GM12878 (cell line): ENCODE measurements at regions not wholly inside any gene's neighbourhood (a gene's known extent, or its start where the extent isn't known, plus 50 kb on each side); places are given as distances from the start of the nearest gene placed in this dataset.

Experiments used
- ATAC-seq: fragments of 200-7000 bp; cut with Tn5 transposase; 3 replicates; pipeline ENCODE4 v1.9.1; 2020; ENCODE audit warnings: mild to moderate bottlenecking, moderate library complexity
- BruUV-seq: library from RNA; stranded (reverse); fragments of 400-500 nt; replicated peaks from 2 replicates; lab custom pipeline; 2021; lab: Mats Ljungman, UMichigan
- CTCF ChIA-PET: fragments of 300-600 bp; sonication (Branson Sonifier 250); formaldehyde crosslinking; extraction: SDS; loops from one replicate; lab custom pipeline; 2021; ENCODE audit warnings: inconsistent platforms; lab: Yijun Ruan, JAX
- POLR2A ChIA-PET: fragments of 350-600 bp; formaldehyde crosslinking; extraction: SDS; loops from one replicate; lab custom pipeline; 2021; ENCODE audit warnings: inconsistent platforms; lab: Charles Lee
- RAD21 ChIA-PET: fragments of 300-600 bp; sonication (Branson Sonifier 250); formaldehyde crosslinking; loops from one replicate; lab custom pipeline; 2023; ENCODE audit warnings: antibody characterized with exemption; ENCODE audit not compliant: unreplicated experiment; lab: Charles Lee
- SMC1A ChIA-PET: fragments of 300-600 bp; sonication (Branson Sonifier 250); formaldehyde crosslinking; loops from one replicate; lab custom pipeline; 2023; ENCODE audit not compliant: unreplicated experiment, uncharacterized antibody; lab: Charles Lee
- DNase-seq: peaks from one replicate; pipeline ENCODE4 v3.0.0-alpha.2; 2011; ENCODE audit warnings: low read depth, low spot score
- FAIRE-seq: peaks from 3 replicates; lab custom pipeline; 2011; peaks lifted over from hg19 to GRCh38; lab: Jason Lieb, UNC
- H2AFZ ChIP-seq: 2 replicates; pipeline ENCODE4 v1.6.0; 2011; ENCODE audit warnings: low read depth, low read length, control low read depth; ENCODE audit not compliant: control insufficient read depth
- H3K27ac ChIP-seq: 2 replicates; pipeline ENCODE4 v1.5.1; 2011; ENCODE audit warnings: control low read depth; ENCODE audit not compliant: control insufficient read depth, insufficient read depth
- H3K27me3 ChIP-seq, 2 experiments: replicated peaks in 1 of 2; 2 replicates each; pipeline versions ENCODE4 v1.6.0 to v1.6.1; 2011; ENCODE audit warnings: low read length in 1 of 2; ENCODE audit not compliant: control insufficient read depth in 2 of 2, insufficient read depth in 2 of 2
- H3K36me3 ChIP-seq, 2 experiments: 2 replicates each; pipeline ENCODE4 v1.5.1; 2011; ENCODE audit warnings: low read length in 1 of 2; ENCODE audit not compliant: control insufficient read depth in 2 of 2, insufficient read depth in 2 of 2
- H3K4me1 ChIP-seq: 2 replicates; pipeline ENCODE4 v1.6.1; 2011; ENCODE audit warnings: mild to moderate bottlenecking, low read length, moderate library complexity, mixed read lengths; ENCODE audit not compliant: control insufficient read depth, insufficient read depth
- H3K4me2 ChIP-seq: 2 replicates; pipeline ENCODE4 v1.6.0; 2011; ENCODE audit warnings: control low read depth; ENCODE audit not compliant: control insufficient read depth, insufficient read depth
- H3K4me3 ChIP-seq: fragments of 200-600 bp; sonication (generic); 2 replicates; pipeline ENCODE4 v1.5.1; 2016
- H3K79me2 ChIP-seq: 2 replicates; pipeline ENCODE4 v1.6.0; 2011; ENCODE audit warnings: low read length; ENCODE audit not compliant: control insufficient read depth, insufficient read depth
- H3K9ac ChIP-seq: 2 replicates; pipeline ENCODE4 v1.8.0; 2011; ENCODE audit warnings: low read length, control low read depth, mixed read lengths; ENCODE audit not compliant: control insufficient read depth, insufficient read depth
- H3K9me3 ChIP-seq: replicated peaks from 3 replicates; pipeline ENCODE4 v1.5.1; 2011; ENCODE audit warnings: mild to moderate bottlenecking, low read length; ENCODE audit not compliant: control insufficient read depth, insufficient read depth
- H4K20me1 ChIP-seq: 2 replicates; pipeline ENCODE4 v1.6.0; 2011; ENCODE audit not compliant: control insufficient read depth, insufficient read depth
- EGR1 ChIP-seq, 2 experiments: IDR thresholded peaks; 1 replicate in 1 of 2; 2 replicates in 1 of 2; pipeline ENCODE4 v1.6.1; 2011 to 2012; ENCODE audit warnings: low read depth in 2 of 2, low read length in 2 of 2, borderline replicate concordance in 1 of 2, mild to moderate bottlenecking in 1 of 2, moderate library complexity in 1 of 2
- EP300 ChIP-seq, 2 experiments: fragments of 150-350 bp in 1 of 2; IDR thresholded peaks; 2 replicates each; pipeline ENCODE4 v1.6.1; 2011 to 2012; ENCODE audit warnings: low read depth in 2 of 2, low read length in 2 of 2, borderline replicate concordance in 1 of 2, improper control_type of control experiment in 1 of 2, inconsistent platforms in 1 of 2; ENCODE audit not compliant: control insufficient read depth in 1 of 2
- ESRRA ChIP-seq: IDR thresholded peaks from 2 replicates; pipeline ENCODE4 v1.6.1; 2012; ENCODE audit warnings: mild to moderate bottlenecking, low read length, improper control_type of control experiment
- HDAC2 ChIP-seq: fragments of 200-600 bp; sonication (generic); IDR thresholded peaks from 2 replicates; pipeline ENCODE4 v1.6.1; 2017
- HDAC6 ChIP-seq: fragments of 200-600 bp; sonication (generic); IDR thresholded peaks from one replicate; pipeline ENCODE4 v1.8.0; 2017; ENCODE audit warnings: antibody characterized with exemption; ENCODE audit not compliant: unreplicated experiment
- IRF5 ChIP-seq: fragments of 450-650 bp; IDR thresholded peaks from 2 replicates; pipeline ENCODE4 v1.6.1; 2017; ENCODE audit warnings: borderline replicate concordance
- KAT2A ChIP-seq: conservative IDR thresholded peaks from 2 replicates; pipeline ENCODE4 v1.6.1; 2011; ENCODE audit warnings: low read depth, low read length; ENCODE audit not compliant: control insufficient read depth
- MEF2A ChIP-seq: IDR thresholded peaks from 2 replicates; pipeline ENCODE4 v1.6.1; 2011; ENCODE audit warnings: low read depth, mild to moderate bottlenecking, low read length, moderate library complexity; ENCODE audit not compliant: insufficient read depth
- MTA2 ChIP-seq: fragments of 450-650 bp; IDR thresholded peaks from 2 replicates; pipeline ENCODE4 v1.6.1; 2016; ENCODE audit warnings: low read depth, mild to moderate bottlenecking, moderate library complexity
- NFIC ChIP-seq: IDR thresholded peaks from 2 replicates; pipeline ENCODE4 v1.6.1; 2012; ENCODE audit warnings: low read depth, mild to moderate bottlenecking, inconsistent platforms, low read length, moderate library complexity
- NKRF ChIP-seq: fragments of 450-650 bp; conservative IDR thresholded peaks from 2 replicates; pipeline ENCODE4 v1.6.1; 2017; ENCODE audit warnings: mild to moderate bottlenecking, moderate library complexity
- STAT3 ChIP-seq: IDR thresholded peaks from 2 replicates; pipeline ENCODE4 v1.6.1; 2011; ENCODE audit warnings: low read depth, low read length, improper control_type of control experiment
- WRNIP1 ChIP-seq: IDR thresholded peaks from 2 replicates; pipeline ENCODE4 v1.6.1; 2011; ENCODE audit warnings: low read depth, low read length, improper control_type of control experiment, borderline replicate concordance
- ZNF384 ChIP-seq: IDR thresholded peaks from 2 replicates; pipeline ENCODE4 v1.6.1; 2012; ENCODE audit warnings: low read depth, mild to moderate bottlenecking, low read length, improper control_type of control experiment, borderline replicate concordance
- WGBS: methylation state at CpG from one replicate; pipeline ENCODE4 v1.1.6; 2016; ENCODE audit warnings: low lambda C conversion rate; ENCODE audit not compliant: insufficient replicate concordance, insufficient coverage; ENCODE audit errors: missing lambda C conversion rate; 5-methylcytosine and 5-hydroxymethylcytosine counted together
- in situ Hi-C: fragments of 300-500 bp; cut with MboI; formaldehyde crosslinking; loops from 9 replicates; pipeline ENCODE4 v1.14.3; 2018; ENCODE audit warnings: mixed read lengths
- intact Hi-C: fragments of 100-400 bp; cut with micrococcal nuclease; formaldehyde crosslinking; loops from one replicate; pipeline ENCODE4 v1.14.2; 2022; ENCODE audit not compliant: unreplicated experiment

- H3K4me3 ChIP-seq = no peak overlapping the region
- ChIA-PET RAD21 (no interaction called here), CTCF (no interaction called here), SMC1A (no interaction called here), POLR2A (interaction anchor here (0.6 kb wide), 1 partner anchor 12 kb away, joined by 3 read pairs; no protein-coding TSS in a partner anchor)
- no TSS peak for BruUV-seq
- FAIRE-seq = no peak
- H3K79me2 ChIP-seq = no peaks in the 10 kb centered on the region
- no peaks in the 10 kb centered on the region for H3K36me3 ChIP-seq
- no peak for DNase-seq
- no peaks in the 10 kb centered on the region for H3K4me1 ChIP-seq
- 27% methylated on average over 8 of the region's 8 CpGs for WGBS
- in situ Hi-C loops (no loop called here), intact Hi-C loops (no loop called here)
- no peak for ATAC-seq
- no peak overlapping the region for H2AFZ ChIP-seq
- H3K9ac ChIP-seq = no peak overlapping the region
- H3K9me3 ChIP-seq = no peaks in the 10 kb centered on the region
- no peaks in the 10 kb centered on the region for H4K20me1 ChIP-seq
- H3K27me3 ChIP-seq = no peaks in the 10 kb centered on the region
- H3K27ac ChIP-seq = no peak overlapping the region
- no peak for TF ChIP-seq EGR1 (IDR thresholded peaks at IDR 0.05; ENCODE audit: borderline replicate concordance in 1 of 2, low read depth in 2 of 2, low read length in 2 of 2)
- TF ChIP-seq MTA2 = no peak
- TF ChIP-seq ESRRA = no peak
- no peak for TF ChIP-seq NFIC
- TF ChIP-seq EP300 (IDR thresholded peaks at IDR 0.05; ENCODE audit: borderline replicate concordance in 1 of 2, control insufficient read depth in 1 of 2, low read depth in 2 of 2, low read length in 2 of 2) = no peak
- TF ChIP-seq, all 136 proteins: peak for 0
- no peak overlapping the region for H3K4me2 ChIP-seq
Measured at GRCh38 chr6:120786256-120786655, 548.0 kb downstream of the TBC1D32 start.

- no peak for FAIRE-seq
- BruUV-seq = no TSS peak
- Histone ChIP-seq H3K4me2 (no peak overlapping the region), H3K9ac (no peak overlapping the region), H2AFZ (no peak overlapping the region), H3K27me3 (no peaks in the 10 kb centered on the region), H3K9me3 (no peaks in the 10 kb centered on the region), H3K79me2 (no peaks in the 10 kb centered on the region), H3K27ac (no peak overlapping the region), H3K4me3 (no peak overlapping the region), H3K36me3 (no peaks in the 10 kb centered on the region), H3K4me1 (no peaks in the 10 kb centered on the region), H4K20me1 (no peaks in the 10 kb centered on the region)
- no peak for ATAC-seq
- ChIA-PET RAD21 (no interaction called here), POLR2A (no interaction called here), SMC1A (no interaction called here), CTCF (no interaction called here)
- in situ Hi-C loops (no loop called here), intact Hi-C loops (no loop called here)
- 19% methylated on average over 7 of the region's 7 CpGs for WGBS
- DNase-seq = no peak
- TF ChIP-seq STAT3 = no peak
- no peak for TF ChIP-seq IRF5
- TF ChIP-seq HDAC2 = no peak
- TF ChIP-seq ESRRA = no peak
- TF ChIP-seq HDAC6 = no peak
- TF ChIP-seq NKRF = no peak
- TF ChIP-seq ZNF384 = no peak
- no peak for TF ChIP-seq MEF2A
- no peak for TF ChIP-seq KAT2A
- no peak for TF ChIP-seq WRNIP1
Measured at GRCh38 chr6:120785459-120786086, 548.7 kb downstream of the TBC1D32 start.
